H9 (cell line): ENCODE measurements at regions not wholly inside any gene's neighbourhood (a gene's known extent, or its start where the extent isn't known, plus 50 kb on each side); places are given as distances from the start of the nearest gene placed in this dataset.

Experiments used
- DNase-seq: peaks from one replicate; pipeline ENCODE4 v3.0.0-alpha.2; 2017
- H2AFZ ChIP-seq: one replicate; pipeline ENCODE4 v1.6.1; 2013; ENCODE audit warnings: mild to moderate bottlenecking, low read length, control low read depth, moderate library complexity
- H2AK5ac ChIP-seq: 2 replicates; pipeline ENCODE4 v1.6.1; 2013; ENCODE audit warnings: low read length, control low read depth, mixed read lengths; ENCODE audit not compliant: insufficient read length
- H2BK120ac ChIP-seq: one replicate; pipeline ENCODE4 v1.6.1; 2013; ENCODE audit warnings: low read depth, mild to moderate bottlenecking, low read length, control low read depth, inconsistent platforms; ENCODE audit not compliant: poor library complexity, severe bottlenecking
- H2BK12ac ChIP-seq: 2 replicates; pipeline ENCODE4 v1.6.1; 2013; ENCODE audit warnings: low read length, control low read depth, mixed read lengths, low read depth; ENCODE audit not compliant: insufficient read length
- H2BK15ac ChIP-seq: 2 replicates; pipeline ENCODE4 v1.6.1; 2013; ENCODE audit warnings: low read depth, low read length, control low read depth
- H2BK20ac ChIP-seq: one replicate; pipeline ENCODE4 v1.6.1; 2013; ENCODE audit warnings: low read depth, mild to moderate bottlenecking, low read length, control low read depth, inconsistent platforms; ENCODE audit not compliant: poor library complexity, severe bottlenecking
- H2BK5ac ChIP-seq: 2 replicates; pipeline ENCODE4 v1.6.1; 2013; ENCODE audit warnings: low read length, control low read depth, mixed read lengths; ENCODE audit not compliant: insufficient read length
- H3K14ac ChIP-seq: 2 replicates; pipeline ENCODE4 v1.6.1; 2013; ENCODE audit warnings: low read length, control low read depth; ENCODE audit not compliant: insufficient read depth
- H3K18ac ChIP-seq: 2 replicates; pipeline ENCODE4 v1.6.1; 2013; ENCODE audit warnings: low read depth, mild to moderate bottlenecking, mixed read lengths, low read length, control low read depth; ENCODE audit not compliant: insufficient read length
- H3K23ac ChIP-seq: 2 replicates; pipeline ENCODE4 v1.6.1; 2013; ENCODE audit warnings: low read length, control low read depth, mixed read lengths, low read depth; ENCODE audit not compliant: insufficient read length
- H3K23me2 ChIP-seq: 2 replicates; pipeline ENCODE4 v1.6.1; 2013; ENCODE audit warnings: low read depth, mild to moderate bottlenecking, mixed read lengths, low read length, control low read depth; ENCODE audit not compliant: insufficient read length, poor library complexity, severe bottlenecking
- H3K27ac ChIP-seq: 2 replicates; pipeline ENCODE4 v1.5.1; 2013; ENCODE audit warnings: low read length, control low read depth, mixed read lengths, low read depth; ENCODE audit not compliant: insufficient read length
- H3K27me3 ChIP-seq: 2 replicates; pipeline ENCODE4 v1.6.1; 2013; ENCODE audit warnings: low read length, control low read depth, inconsistent platforms; ENCODE audit not compliant: insufficient read depth
- H3K4ac ChIP-seq: 2 replicates; pipeline ENCODE4 v1.6.1; 2013; ENCODE audit warnings: low read depth, mild to moderate bottlenecking, control low read depth, inconsistent platforms, low read length, moderate library complexity
- H3K4me1 ChIP-seq: 2 replicates; pipeline ENCODE4 v1.6.1; 2013; ENCODE audit warnings: low read length, control low read depth, inconsistent platforms; ENCODE audit not compliant: insufficient read depth
- H3K4me2 ChIP-seq: 2 replicates; pipeline ENCODE4 v1.6.1; 2013; ENCODE audit warnings: low read length, control low read depth, mixed read lengths; ENCODE audit not compliant: insufficient read length, insufficient read depth
- H3K56ac ChIP-seq: 2 replicates; pipeline ENCODE4 v1.6.1; 2013; ENCODE audit warnings: low read depth, mild to moderate bottlenecking, mixed read lengths, low read length, control low read depth; ENCODE audit not compliant: insufficient read length
- H3K79me1 ChIP-seq: 2 replicates; pipeline ENCODE4 v1.6.1; 2013; ENCODE audit warnings: low read depth, mild to moderate bottlenecking, moderate library complexity, low read length, control low read depth, inconsistent platforms; ENCODE audit not compliant: insufficient read depth, poor library complexity, severe bottlenecking
- H3K79me2 ChIP-seq: 2 replicates; pipeline ENCODE4 v1.6.1; 2013; ENCODE audit warnings: low read length, control low read depth, inconsistent platforms; ENCODE audit not compliant: insufficient read depth
- H3K9ac ChIP-seq: 2 replicates; pipeline ENCODE4 v1.6.1; 2013; ENCODE audit warnings: low read length, control low read depth, mixed read lengths; ENCODE audit not compliant: insufficient read length; ENCODE audit errors: extremely low read depth
- H3K9me3 ChIP-seq: one replicate; pipeline ENCODE4 v1.6.1; 2013; ENCODE audit warnings: low read depth, low read length, inconsistent platforms; ENCODE audit not compliant: control insufficient read depth
- H3T11ph ChIP-seq: one replicate; pipeline ENCODE4 v1.6.1; 2013; ENCODE audit warnings: mild to moderate bottlenecking, low read length, control low read depth, inconsistent platforms
- H4K20me1 ChIP-seq: one replicate; pipeline ENCODE4 v1.6.1; 2013; ENCODE audit not compliant: control insufficient read depth, insufficient read length, insufficient read depth
- H4K5ac ChIP-seq: 2 replicates; pipeline ENCODE4 v1.6.1; 2013; ENCODE audit warnings: low read depth, mild to moderate bottlenecking, mixed read lengths, low read length, control low read depth; ENCODE audit not compliant: insufficient read length
- H4K8ac ChIP-seq: replicated peaks from 2 replicates; pipeline ENCODE4 v1.6.1; 2013; ENCODE audit warnings: low read length, control low read depth, mixed read lengths, low read depth; ENCODE audit not compliant: insufficient read length
- H4K91ac ChIP-seq: 2 replicates; pipeline ENCODE4 v1.6.1; 2013; ENCODE audit warnings: low read depth, mild to moderate bottlenecking, moderate library complexity, mixed read lengths, low read length, control low read depth; ENCODE audit not compliant: insufficient read length
- H3K27ac Mint-ChIP-seq, 3 experiments: 2 replicates in 2 of 3; 3 replicates in 1 of 3; pipeline ENCODE4 v1.8.0; 2020 to 2021; ENCODE audit warnings: mixed read lengths in 3 of 3, mild to moderate bottlenecking in 1 of 3, moderate library complexity in 1 of 3
- H3K27me3 Mint-ChIP-seq: 2 replicates; pipeline ENCODE4 v1.8.0; 2021; ENCODE audit warnings: low read depth, mild to moderate bottlenecking, moderate library complexity, mixed read lengths
- H3K36me3 Mint-ChIP-seq, 3 experiments: 2 replicates in 2 of 3; 3 replicates in 1 of 3; pipeline ENCODE4 v1.8.0; 2020 to 2021; ENCODE audit warnings: low read depth in 3 of 3, mixed read lengths in 3 of 3; ENCODE audit not compliant: insufficient read depth in 1 of 3
- H3K4me1 Mint-ChIP-seq, 2 experiments: 2 replicates each; pipeline ENCODE4 v1.8.0; 2020; ENCODE audit warnings: mixed read lengths in 2 of 2
- H3K4me3 Mint-ChIP-seq, 2 experiments: 2 replicates in 1 of 2; 3 replicates in 1 of 2; pipeline ENCODE4 v1.8.0; 2020 to 2021; ENCODE audit warnings: mild to moderate bottlenecking in 2 of 2, mixed read lengths in 2 of 2, moderate library complexity in 1 of 2
- H3K9me3 Mint-ChIP-seq, 2 experiments: 2 replicates in 1 of 2; 3 replicates in 1 of 2; pipeline ENCODE4 v1.8.0; 2020; ENCODE audit warnings: mild to moderate bottlenecking in 2 of 2, mixed read lengths in 2 of 2, moderate library complexity in 1 of 2
- CTCF ChIP-seq: fragments of 200-600 bp; sonication (generic); conservative IDR thresholded peaks from 3 replicates; pipeline ENCODE4 v1.8.0; 2021; ENCODE audit warnings: antibody characterized with exemption, mild to moderate bottlenecking
- WGBS: extraction: QIAGEN DNeasy Blood & Tissue Kit; methylation state at CpG from one replicate; pipeline ENCODE4 v1.1.7; 2013; ENCODE audit warnings: missing lambda C conversion rate, low lambda C conversion rate, mixed read lengths; ENCODE audit not compliant: insufficient read length; ENCODE audit errors: extremely low coverage; 5-methylcytosine and 5-hydroxymethylcytosine counted together

- Histone ChIP-seq H4K20me1 (no peaks in the 10 kb centered on the region), H3K4me2 (no peak overlapping the region), H4K5ac (no peak overlapping the region), H3T11ph (no peak overlapping the region), H3K79me2 (peaks cover 4% of the 10 kb centered on the region; the same call in 1 of the 2 replicates), H3K23ac (no peak overlapping the region), H2BK15ac (no peak overlapping the region), H3K56ac (no peak overlapping the region), H3K18ac (no peak overlapping the region), H3K4me1 (peaks cover 7% of the 10 kb centered on the region; the same call in 1 of the 2 replicates), H4K91ac (no peak overlapping the region), H3K9me3 (no peaks in the 10 kb centered on the region), H3K27me3 (no peaks in the 10 kb centered on the region), H3K23me2 (no peaks in the 10 kb centered on the region), H3K27ac (no peak overlapping the region), H2BK20ac (no peak overlapping the region), H2BK5ac (no peak overlapping the region), H2AK5ac (no peak overlapping the region), H2BK120ac (no peak overlapping the region), H3K79me1 (peaks cover 2% of the 10 kb centered on the region), H3K9ac (no peak overlapping the region), H3K14ac (no peak overlapping the region), H4K8ac (no peak overlapping the region), H3K4ac (no peak overlapping the region), H2AFZ (no peak overlapping the region), H2BK12ac (no peak overlapping the region)
- no peak for DNase-seq
- no peak for TF ChIP-seq CTCF
- peaks cover 0 to 4% of the 10 kb centered on the region in 2 experiments; a peak in 1 of 5 replicates for H3K9me3 Mint-ChIP-seq
- no peak overlapping the region for H3K4me3 Mint-ChIP-seq
- no peaks in the 10 kb centered on the region for H3K27me3 Mint-ChIP-seq
- H3K27ac Mint-ChIP-seq, result no peak overlapping the region; a peak in 1 of 7 replicates
- whole genome bisulfite sequencing, result no CpG with 5 or more reads among the region's 2 CpGs
- peaks cover 60 to 62% of the 10 kb centered on the region in 2 experiments for H3K4me1 Mint-ChIP-seq
- H3K36me3 Mint-ChIP-seq, result peaks cover 3 to 8% (median 6%) of the 10 kb centered on the region in 3 experiments; a peak in 4 of 7 replicates
These were observed 493.1 kb downstream of the XIRP2 start for GRCh38 chr2:167381349-167381748.
